ENCODE measurements at regions not wholly inside any gene's neighbourhood (a gene's known extent, or its start where the extent isn't known, plus 50 kb on each side); places are given as distances from the start of the nearest gene placed in this dataset.

- H3K14ac ChIP-seq (ENCODE audit: insufficient read length) = no peak overlapping the region
- H4K5ac ChIP-seq (ENCODE audit: insufficient read length, low read depth, low read length) = no peak overlapping the region
- WGBS, 2 experiments (ENCODE audit: extremely low coverage in 1 of 2, insufficient coverage in 1 of 2, insufficient read length in 1 of 2, insufficient replicate concordance in 2 of 2, low coverage in 1 of 2, low lambda C conversion rate in 2 of 2, missing lambda C conversion rate in 1 of 2) = 86% methylated on average over 10 of the region's 10 CpGs; no CpG with 5 or more reads in 1 of the 2 experiments
- no peak overlapping the region for H3K4me3 ChIP-seq (ENCODE audit: extremely low read depth in 1 of 4, insufficient read depth in 2 of 4, low read depth in 3 of 4, low read length in 4 of 4)
- FAIRE-seq = no peak
- no peaks in the 10 kb centered on the region for H3K79me1 ChIP-seq (ENCODE audit: low read depth, low read length)
- H3K79me2 ChIP-seq (ENCODE audit: control insufficient read depth in 1 of 2, insufficient read depth in 2 of 2, low read length in 2 of 2) = no peaks in the 10 kb centered on the region
- no peaks in the 10 kb centered on the region for H3K23me2 ChIP-seq (ENCODE audit: low read depth, low read length)
- no peak overlapping the region for H3K4me2 ChIP-seq (ENCODE audit: insufficient read depth in 1 of 2, low read depth in 2 of 2, low read length in 2 of 2)
- H3K56ac ChIP-seq (replicated peaks; ENCODE audit: insufficient read length, low read depth, low read length) = no peak overlapping the region
- no peaks in the 10 kb centered on the region for H3K27me3 ChIP-seq (replicated peaks in 1 of 4; ENCODE audit: control insufficient read depth in 3 of 4, extremely low read depth in 1 of 4, insufficient read depth in 3 of 4, low read length in 3 of 4)
- H3K9me3 ChIP-seq (ENCODE audit: insufficient read depth in 2 of 2, low read depth in 1 of 2, low read length in 1 of 2) = no peaks in the 10 kb centered on the region
- CTCF ChIA-PET (ENCODE audit: partially characterized antibody) = no interaction called here
- H2BK120ac ChIP-seq (replicated peaks; ENCODE audit: low read depth, low read length) = no peak overlapping the region
- DNase-seq (ENCODE audit: low read depth in 1 of 2, low spot score in 2 of 2) = no peak
- H2BK12ac ChIP-seq (ENCODE audit: low read depth, low read length) = no peak overlapping the region
- H4K20me1 ChIP-seq (replicated peaks in 1 of 2; ENCODE audit: control insufficient read depth in 1 of 2, insufficient read depth in 2 of 2, low read length in 2 of 2) = no peaks in the 10 kb centered on the region
- no peak overlapping the region for H4K91ac ChIP-seq (replicated peaks; ENCODE audit: insufficient read length, low read length)
- H2AK5ac ChIP-seq (ENCODE audit: low read depth, low read length) = no peak overlapping the region
- no peak overlapping the region for H3K23ac ChIP-seq (ENCODE audit: insufficient read length)
- no peak overlapping the region for H3K9ac ChIP-seq (replicated peaks in 1 of 4; ENCODE audit: extremely low read depth in 1 of 4, low read depth in 3 of 4, low read length in 3 of 4)
- no peak overlapping the region for H3K4ac ChIP-seq (replicated peaks; ENCODE audit: insufficient read length, low read depth, low read length)
- no peaks in the 10 kb centered on the region for H3K36me3 ChIP-seq (ENCODE audit: control insufficient read depth in 2 of 4, insufficient read depth in 4 of 4, low read length in 3 of 4)
- H2BK20ac ChIP-seq (ENCODE audit: low read length) = no peak overlapping the region
- no peak overlapping the region for H2AFZ ChIP-seq (ENCODE audit: low read length)
- H2BK5ac ChIP-seq (ENCODE audit: low read depth, low read length) = no peak overlapping the region
- H4K8ac ChIP-seq (ENCODE audit: extremely low read depth, insufficient read depth, low read length) = no peak overlapping the region
- H3K18ac ChIP-seq (ENCODE audit: extremely low read depth, low read length) = no peak overlapping the region
- POLR2A ChIA-PET (ENCODE audit: partially characterized antibody) = no interaction called here
- no peak overlapping the region for H2BK15ac ChIP-seq (ENCODE audit: low read length)
- H3K4me1 ChIP-seq (replicated peaks in 1 of 4; ENCODE audit: control insufficient read depth in 3 of 4, insufficient read depth in 4 of 4, low read length in 3 of 4) = no peaks in the 10 kb centered on the region; a peak in 1 of 7 replicates
- H3K27ac ChIP-seq (ENCODE audit: low read depth, low read length) = no peak overlapping the region
- TF ChIP-seq CTCF (IDR thresholded peaks at IDR 0.05; ENCODE audit: control extremely low read depth in 1 of 3, insufficient read depth in 1 of 3, low read depth in 1 of 3, low read length in 3 of 3) (no peak), CBX5 (IDR thresholded peaks at IDR 0.05; ENCODE audit: low read depth, low read length) (no peak), ATF2 (IDR thresholded peaks at IDR 0.05; ENCODE audit: low read length) (no peak), HDAC2 (IDR thresholded peaks at IDR 0.05; ENCODE audit: borderline replicate concordance in 1 of 2, low read depth in 2 of 2, low read length in 2 of 2) (no peak), RAD21 (IDR thresholded peaks at IDR 0.05 in 1 of 2, conservative IDR thresholded peaks at IDR 0.05 in 1 of 2; ENCODE audit: low read depth in 2 of 2, low read length in 2 of 2) (no peak), SP4 (IDR thresholded peaks at IDR 0.05; ENCODE audit: low read length) (no peak), TBP (IDR thresholded peaks at IDR 0.05; ENCODE audit: low read depth, low read length) (no peak), BCL11A (IDR thresholded peaks at IDR 0.05; ENCODE audit: low read depth in 2 of 2, low read length in 2 of 2) (no peak)
Measured at GRCh38 chr5:3351581-3352442, 243.8 kb upstream of the IRX1 start.
